ENCODE measurements at regions not wholly inside any gene's neighbourhood (a gene's known extent, or its start where the extent isn't known, plus 50 kb on each side); places are given as distances from the start of the nearest gene placed in this dataset.

GRCh38 chr11:70627219-70627618 is 228.9 kb downstream of the CTTN start:
- Histone ChIP-seq H3K9me3 (no peaks in the 10 kb centered on the region), H3K4me1 (peaks cover 16% of the 10 kb centered on the region), H3K4me3 (no peak overlapping the region), H3K36me3 (no peaks in the 10 kb centered on the region), H3K27ac (no peak overlapping the region), H3K27me3 (ENCODE audit: low read depth) (no peaks in the 10 kb centered on the region)
- TF ChIP-seq CTCF (IDR thresholded peaks at IDR 0.05): no peak
- ATAC-seq: peak in 1 of 2 donors; percentile 16
- intact Hi-C loops (cut with DNase I): no loop called here
- no peak for DNase-seq

GRCh38 chr11:70628176-70628854 is 230.0 kb downstream of the CTTN start:
- no peak for TF ChIP-seq CTCF (IDR thresholded peaks at IDR 0.05)
- H3K27me3 ChIP-seq (ENCODE audit: low read depth): no peaks in the 10 kb centered on the region
- DNase-seq: no peak
- peak overlapping the region; percentile 47 for H3K27ac ChIP-seq
- no peaks in the 10 kb centered on the region for H3K9me3 ChIP-seq
- no peak for ATAC-seq
- peaks cover 16% of the 10 kb centered on the region for H3K4me1 ChIP-seq
- H3K36me3 ChIP-seq: no peaks in the 10 kb centered on the region
- intact Hi-C loops (cut with DNase I): no loop called here
- no peak overlapping the region for H3K4me3 ChIP-seq

- DNase-seq (peak; percentile 77), ATAC-seq (peak; percentile 81 to 88)
- H3K36me3 ChIP-seq: no peaks in the 10 kb centered on the region
- intact Hi-C loops (cut with DNase I): no loop called here
- peaks cover 16% of the 10 kb centered on the region for H3K4me1 ChIP-seq
- H3K27me3 ChIP-seq (ENCODE audit: low read depth): no peaks in the 10 kb centered on the region
- TF ChIP-seq CTCF (IDR thresholded peaks at IDR 0.05): no peak
- H3K27ac ChIP-seq: peak overlapping the region; percentile 56
- no peaks in the 10 kb centered on the region for H3K9me3 ChIP-seq
- no peak overlapping the region for H3K4me3 ChIP-seq
Observed at GRCh38 chr11:70628855-70629844, 230.8 kb downstream of the CTTN start.

- DNase-seq: no peak
- no peaks in the 10 kb centered on the region for H3K27me3 ChIP-seq (ENCODE audit: low read depth)
- no peak overlapping the region for H3K27ac ChIP-seq
- no peak overlapping the region for H3K4me3 ChIP-seq
- ATAC-seq: no peak
- H3K9me3 ChIP-seq: no peaks in the 10 kb centered on the region
- H3K4me1 ChIP-seq: peaks cover 16% of the 10 kb centered on the region
- no peak for TF ChIP-seq CTCF (IDR thresholded peaks at IDR 0.05)
- H3K36me3 ChIP-seq: no peaks in the 10 kb centered on the region
- intact Hi-C loops (cut with DNase I): no loop called here
Observed at GRCh38 chr11:70630068-70630467, 231.7 kb downstream of the CTTN start.

- ATAC-seq (no peak), DNase-seq (no peak)
- H3K36me3 ChIP-seq: no peaks in the 10 kb centered on the region
- TF ChIP-seq CTCF (IDR thresholded peaks at IDR 0.05): no peak
- H3K9me3 ChIP-seq: no peaks in the 10 kb centered on the region
- H3K4me1 ChIP-seq: peaks cover 16% of the 10 kb centered on the region
- no peak overlapping the region for H3K27ac ChIP-seq
- intact Hi-C loops (cut with DNase I): no loop called here
- no peak overlapping the region for H3K4me3 ChIP-seq
- no peaks in the 10 kb centered on the region for H3K27me3 ChIP-seq (ENCODE audit: low read depth)
Observed at GRCh38 chr11:70630816-70631623, 232.7 kb downstream of the CTTN start.

Data from lower lobe of right lung (tissue), 2 donors.